ENCODE measurements at regions not wholly inside any gene's neighbourhood (a gene's known extent, or its start where the extent isn't known, plus 50 kb on each side); places are given as distances from the start of the nearest gene placed in this dataset.

DNA sequence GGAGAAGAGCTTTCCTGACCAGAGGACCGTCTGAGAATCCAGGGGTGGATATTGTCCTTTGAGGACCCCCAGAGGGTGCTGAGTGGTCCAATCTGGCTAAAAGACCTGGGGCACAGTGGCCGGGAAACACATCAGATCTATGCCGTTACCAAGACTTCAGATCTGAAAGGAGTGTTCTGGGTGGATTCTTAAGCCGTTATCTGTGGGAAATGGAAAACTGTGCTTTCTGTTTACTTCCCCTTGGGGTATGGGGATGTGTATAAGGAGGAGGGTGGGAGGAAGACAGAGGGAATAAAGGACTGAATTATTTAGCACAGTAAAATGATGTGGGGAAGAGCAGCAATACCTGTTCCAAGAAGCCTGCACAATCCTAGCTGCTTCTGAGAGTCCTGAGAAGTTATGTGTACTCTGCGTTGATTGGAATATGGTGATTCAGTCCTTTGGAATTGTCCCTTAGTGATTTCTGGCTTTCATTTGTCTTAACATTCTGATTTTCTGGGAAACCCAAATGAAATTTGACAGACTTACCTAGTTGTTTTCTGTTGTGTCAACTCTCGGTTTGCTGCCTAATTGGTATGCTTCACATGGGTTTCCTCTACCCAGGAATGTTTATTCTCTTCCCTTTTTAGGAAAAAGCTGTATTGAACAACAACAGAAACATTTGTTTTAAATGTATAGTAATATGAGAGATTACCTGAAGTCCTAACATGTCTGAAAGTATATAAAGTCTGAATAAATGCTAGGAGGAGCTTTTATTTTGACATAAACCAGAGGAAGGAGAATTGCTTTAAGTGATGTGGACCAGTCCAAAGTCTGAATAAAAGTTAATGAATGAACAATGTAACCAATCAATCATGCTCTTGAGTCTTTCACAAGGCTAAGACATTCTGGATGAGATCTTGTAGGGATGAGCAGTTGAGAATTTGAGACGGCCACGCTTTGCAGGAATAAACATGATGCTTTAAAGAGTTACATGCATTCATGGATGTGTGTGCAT lies 427.1 kb upstream of the C2CD4B start:
- DNase-seq = no peak

DNA sequence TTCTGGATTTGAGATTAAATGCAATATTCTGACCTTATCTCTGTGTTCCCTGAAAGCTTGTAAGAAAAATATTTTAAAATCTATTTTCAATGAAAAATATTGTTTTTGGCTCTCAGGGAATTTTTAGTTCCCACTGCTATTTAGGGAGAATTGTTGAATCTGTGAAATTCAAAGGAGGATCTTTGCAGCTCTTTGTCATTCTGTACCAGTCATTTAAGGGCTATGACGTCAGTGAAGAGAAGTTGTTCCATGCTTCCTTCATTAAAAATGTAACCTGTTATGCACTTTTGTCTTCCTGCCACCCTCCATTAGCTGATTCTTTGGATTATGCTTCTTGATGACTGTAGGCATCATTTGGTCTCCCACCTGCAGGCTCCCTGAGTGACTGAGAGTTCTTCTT lies 427.8 kb upstream of the C2CD4B start:
- no peak for DNase-seq

DNA sequence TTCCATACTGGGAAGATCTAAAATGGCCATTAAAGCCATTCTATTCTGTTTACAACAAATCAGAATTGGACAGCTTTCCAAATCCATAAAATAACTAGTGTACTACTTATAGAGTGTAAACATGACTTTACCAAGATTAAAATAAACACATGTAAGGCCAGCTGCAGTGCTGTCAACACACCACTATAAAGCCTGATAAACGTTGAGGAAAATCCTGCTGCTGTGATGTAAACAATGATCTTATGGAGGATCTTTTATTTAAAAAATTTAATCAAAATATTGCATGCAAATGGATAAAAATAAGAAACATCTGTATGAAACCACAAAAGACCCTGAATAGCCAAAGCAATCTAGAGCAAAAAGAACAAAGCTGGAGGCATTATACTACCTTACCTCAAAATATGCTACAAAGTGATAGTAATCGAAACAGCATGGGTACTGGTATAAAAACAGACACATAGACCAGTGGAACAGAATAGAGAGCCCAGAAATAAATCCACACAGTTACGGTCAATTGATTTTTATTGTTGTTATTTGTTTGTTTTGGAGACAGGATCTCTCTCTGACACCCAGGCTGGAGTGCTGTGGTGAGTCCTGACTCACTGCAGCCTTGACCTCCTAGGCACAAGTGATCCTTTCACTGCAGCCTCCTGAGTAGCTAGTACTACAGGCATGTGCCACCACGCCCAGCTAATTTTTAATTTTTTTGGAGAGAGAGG lies 428.8 kb upstream of the C2CD4B start:
- no peak for DNase-seq

DNA sequence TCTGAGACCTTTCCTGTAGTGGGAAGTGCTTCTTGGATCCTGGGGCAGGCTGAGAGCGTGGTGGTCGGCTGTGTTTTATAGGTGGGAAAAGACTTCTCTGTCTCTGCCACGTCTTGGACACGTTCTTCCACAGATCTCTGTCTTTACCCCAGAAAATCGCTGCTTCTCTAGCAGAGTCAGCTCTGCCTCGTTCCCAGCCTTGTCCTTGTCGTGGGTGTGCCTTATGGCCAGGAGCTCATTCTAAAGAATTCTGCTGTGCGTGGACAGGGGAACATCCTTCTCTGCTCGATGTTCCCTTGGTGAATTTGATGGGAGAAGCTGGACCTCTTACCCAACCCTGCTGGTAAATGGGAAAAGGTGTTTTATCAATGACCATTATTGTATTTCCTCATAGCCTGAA lies 433.1 kb upstream of the C2CD4B start:
- DNase-seq = no peak

DNA sequence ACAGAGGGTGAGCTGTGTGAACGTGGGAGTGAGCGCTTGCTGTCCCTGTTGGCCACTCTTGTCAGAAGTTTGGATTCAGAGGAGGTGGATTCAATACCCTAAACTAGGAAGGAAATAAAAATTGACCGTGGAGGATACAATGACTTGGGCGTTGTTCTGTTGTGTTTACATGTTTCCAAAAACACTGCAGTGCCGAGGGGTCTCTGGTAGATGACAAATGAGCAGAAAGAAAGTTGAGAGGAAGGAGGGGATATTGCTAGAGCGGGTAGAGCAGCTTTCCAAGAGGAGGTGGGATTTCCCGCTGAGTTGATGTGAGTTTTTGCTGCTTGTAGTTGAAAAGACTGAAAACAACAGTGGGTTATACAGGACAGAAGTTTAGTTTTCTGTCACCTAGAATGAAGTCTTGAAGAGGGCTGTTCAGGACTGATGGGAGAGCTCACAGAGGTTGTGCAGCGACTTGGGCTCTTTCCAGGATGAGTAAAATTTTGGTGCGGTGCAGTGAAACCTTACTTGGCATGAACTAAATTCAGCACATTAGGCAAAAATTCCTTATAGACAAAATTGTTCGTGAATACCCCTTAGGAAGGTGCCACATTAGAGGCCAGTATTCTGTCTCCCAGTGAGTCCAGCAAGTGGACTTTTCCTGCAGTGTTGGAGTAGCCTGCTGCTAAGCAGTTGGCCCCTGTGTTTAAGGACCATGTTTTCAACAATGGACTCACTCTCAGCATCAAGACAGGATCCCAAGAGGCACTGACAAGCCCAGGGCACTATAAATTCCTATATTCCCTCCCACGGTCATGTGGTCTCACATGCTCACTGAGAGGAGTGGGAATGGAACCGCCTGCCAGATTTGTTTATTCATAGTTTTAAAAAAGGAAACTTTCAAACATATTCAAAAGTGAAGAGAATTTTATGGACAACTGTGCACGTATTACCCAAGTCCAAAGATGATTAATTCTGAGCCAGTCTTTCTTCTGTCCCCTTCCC lies 435.0 kb upstream of the C2CD4B start:
- no peak for DNase-seq

DNA sequence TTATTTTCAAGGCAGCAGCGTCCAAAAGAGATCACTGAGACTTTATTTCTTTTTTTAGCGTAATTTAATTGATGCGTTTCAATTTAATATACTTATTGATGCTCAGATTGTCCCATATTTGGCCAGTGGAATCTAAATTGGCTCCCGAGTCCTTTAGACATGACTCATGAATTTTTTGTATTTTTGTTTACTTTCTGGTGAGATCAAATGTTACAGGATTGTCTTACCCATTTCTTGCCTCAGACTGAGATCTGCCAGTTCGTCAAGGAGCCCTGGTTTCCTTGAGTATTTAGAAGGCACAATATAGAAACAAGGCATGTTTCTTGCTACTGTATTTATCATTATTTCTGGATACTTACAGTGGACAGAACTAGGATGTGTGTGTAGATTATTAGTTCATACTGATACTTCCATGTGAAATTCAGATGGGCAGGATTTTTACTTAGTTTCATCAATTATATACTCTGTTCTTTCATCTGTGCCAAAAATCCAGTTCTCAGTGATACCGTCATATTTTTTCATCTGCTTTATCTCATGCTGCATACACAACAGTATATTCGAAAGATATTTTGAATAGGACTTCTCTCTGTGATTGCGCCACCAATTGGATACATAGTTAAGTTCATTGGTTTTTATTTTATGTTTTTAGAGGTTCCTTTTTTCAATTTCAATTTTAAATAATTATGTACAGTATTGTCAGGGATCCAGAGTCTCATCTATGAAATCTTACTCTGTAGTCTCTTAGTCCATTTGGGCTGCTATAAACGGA lies 436.9 kb upstream of the C2CD4B start:
- no peak for DNase-seq

DNA sequence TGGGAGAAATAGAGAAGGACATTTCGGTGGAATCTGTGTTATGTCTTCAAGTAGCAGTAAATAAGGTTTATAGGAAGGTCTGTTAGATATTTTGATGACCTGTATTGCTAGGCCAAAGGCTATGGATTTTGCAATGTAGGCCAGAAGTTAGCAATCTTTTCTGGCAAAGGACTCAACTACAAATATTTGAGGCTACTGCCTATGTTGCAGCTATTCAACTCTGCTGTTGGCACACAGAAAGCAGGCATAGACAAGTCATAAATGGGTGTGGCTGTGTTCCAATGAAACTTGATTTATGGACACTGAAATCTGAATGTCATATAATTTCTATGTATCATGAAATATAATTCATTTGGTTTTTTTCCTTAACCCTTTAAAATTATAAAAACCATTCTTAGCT lies 438.7 kb upstream of the C2CD4B start:
- no peak for DNase-seq

DNA sequence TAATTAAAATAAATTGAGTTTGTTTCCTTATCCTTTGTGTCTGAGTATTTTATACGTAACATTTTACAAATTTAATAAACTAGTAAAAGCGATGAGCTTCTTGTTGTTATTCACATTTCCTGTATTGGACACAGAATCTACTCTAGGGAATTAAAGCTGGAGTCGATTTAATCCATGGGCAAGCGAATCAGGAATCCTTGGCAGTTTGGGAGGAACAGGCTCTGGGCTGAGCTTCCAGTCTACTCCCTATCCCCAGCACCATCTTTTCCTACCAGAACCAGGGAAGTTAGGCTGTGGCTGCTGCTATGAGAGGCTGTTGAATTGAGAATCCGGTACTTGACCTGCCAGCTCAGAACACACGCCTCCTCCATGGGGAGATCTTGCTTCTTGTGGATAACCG lies 437.3 kb upstream of the TPM1 start:
- no peak for DNase-seq

DNA sequence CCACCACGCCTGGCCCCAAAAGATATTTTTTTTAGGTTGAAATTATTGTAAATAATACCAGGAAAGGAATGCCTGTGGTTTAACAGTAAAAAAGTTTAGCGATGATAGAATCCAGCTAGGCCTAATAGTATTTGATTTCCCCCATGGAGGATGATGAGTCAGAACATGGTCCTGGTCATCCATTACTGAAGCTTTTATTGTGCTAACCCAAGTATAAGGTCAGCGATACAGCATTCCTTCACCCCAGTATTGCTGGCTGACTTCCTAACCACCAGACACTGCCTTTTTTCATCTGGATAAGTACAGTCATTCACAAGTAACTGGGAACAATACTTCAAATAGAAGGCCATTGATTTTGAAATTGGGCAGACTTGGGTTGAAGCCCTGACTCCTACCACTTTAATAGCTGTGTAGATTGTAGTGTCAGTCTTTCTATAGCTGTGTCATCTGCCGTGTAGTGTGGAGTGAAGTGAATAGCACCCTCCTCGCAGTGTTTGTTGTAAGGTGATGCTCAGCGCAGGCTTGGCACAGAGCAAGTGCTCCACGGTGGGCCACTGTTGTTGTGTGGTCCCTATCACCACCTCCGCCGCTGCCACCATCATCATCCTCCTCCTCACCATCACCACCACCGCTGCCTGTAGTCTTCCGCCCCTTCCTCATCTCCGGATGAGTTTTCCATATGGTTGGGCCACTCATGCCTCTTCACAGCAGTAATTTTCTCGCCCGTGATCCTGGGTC lies 436.0 kb upstream of the TPM1 start:
- no peak for DNase-seq

DNA sequence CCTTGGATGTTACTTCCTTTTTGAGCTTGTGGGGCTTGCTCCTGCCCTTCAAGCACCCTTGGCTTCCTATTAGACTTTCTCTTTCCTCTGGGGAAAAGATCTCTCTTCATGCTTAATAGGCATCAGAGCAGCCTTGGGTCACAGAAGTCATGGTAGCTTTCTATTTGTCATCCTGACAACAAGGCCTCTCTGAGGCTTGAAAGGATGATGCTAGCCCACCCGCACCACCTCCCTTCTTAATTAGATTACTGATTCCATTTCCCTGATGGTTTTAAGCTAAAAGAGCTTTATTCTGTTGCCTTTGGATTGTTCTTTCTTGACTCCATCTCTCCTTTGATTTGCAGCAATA lies 435.5 kb upstream of the TPM1 start:
- DNase-seq = no peak

DNA sequence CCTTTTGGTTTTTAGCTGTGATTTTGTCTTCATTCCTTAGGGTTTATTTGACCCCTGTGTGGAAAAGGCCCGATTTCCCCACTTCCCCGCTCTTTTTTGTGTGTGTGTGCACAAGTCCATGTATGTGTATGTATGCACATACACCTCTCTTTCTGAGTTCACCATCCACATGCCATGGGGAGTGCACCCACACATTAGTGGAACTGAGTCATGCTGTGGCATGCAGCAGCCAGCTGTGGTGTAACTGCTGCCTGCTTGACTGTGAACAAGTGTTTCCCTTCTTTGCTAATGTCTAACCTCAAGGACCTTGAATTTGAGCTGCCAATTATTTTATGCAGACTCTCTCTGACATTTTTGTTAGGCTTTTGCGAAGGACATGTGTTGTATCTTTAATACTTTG lies 434.9 kb upstream of the TPM1 start:
- no peak for DNase-seq

DNA sequence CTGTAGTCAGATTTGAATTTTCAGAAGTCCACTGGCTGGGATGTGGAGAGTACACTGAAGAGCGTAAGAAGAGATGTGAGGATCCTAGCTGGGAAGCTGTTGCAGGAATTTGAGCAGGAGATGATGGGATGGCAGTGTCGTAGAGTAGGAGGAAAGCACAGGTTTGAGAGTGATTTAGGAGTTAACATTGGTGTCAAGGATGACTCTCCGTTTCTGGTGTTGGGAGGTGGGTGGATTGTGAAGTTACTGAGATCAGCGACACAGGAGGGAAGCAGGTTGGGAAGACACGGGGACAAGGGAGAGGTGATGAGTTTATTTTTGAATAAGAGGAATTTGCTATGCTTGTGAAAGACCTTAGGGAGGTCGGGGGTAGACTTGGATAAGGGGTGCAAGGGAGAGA lies 434.2 kb upstream of the TPM1 start:
- no peak for DNase-seq

DNA sequence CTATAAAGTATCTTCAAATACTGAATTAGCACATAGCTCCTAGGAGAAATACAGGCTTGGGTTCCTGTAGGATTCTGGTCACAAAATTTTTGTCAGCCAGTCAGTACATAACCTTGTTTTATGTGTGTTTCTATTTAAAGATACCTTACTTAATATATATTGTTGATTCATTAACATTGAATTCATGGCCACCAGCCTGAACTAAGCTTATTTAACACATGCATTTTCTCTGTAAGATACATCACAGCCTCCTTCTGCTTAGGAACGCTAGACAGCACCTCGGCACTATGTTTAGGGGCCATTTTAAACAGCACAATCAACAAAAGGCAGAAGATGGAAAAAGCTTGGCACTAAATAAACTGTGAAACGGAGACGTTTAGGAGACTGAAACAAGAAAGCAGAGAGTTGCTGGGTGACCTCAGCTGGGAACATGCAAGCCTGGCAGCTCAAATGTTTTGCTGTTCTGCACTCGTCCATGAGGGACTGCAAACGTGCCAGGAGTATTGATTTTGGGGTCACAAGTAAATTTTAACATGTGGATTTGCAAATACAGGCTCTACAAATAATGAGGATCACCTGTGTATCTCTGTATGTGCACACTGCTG lies 432.2 kb upstream of the TPM1 start:
- DNase-seq = no peak

DNA sequence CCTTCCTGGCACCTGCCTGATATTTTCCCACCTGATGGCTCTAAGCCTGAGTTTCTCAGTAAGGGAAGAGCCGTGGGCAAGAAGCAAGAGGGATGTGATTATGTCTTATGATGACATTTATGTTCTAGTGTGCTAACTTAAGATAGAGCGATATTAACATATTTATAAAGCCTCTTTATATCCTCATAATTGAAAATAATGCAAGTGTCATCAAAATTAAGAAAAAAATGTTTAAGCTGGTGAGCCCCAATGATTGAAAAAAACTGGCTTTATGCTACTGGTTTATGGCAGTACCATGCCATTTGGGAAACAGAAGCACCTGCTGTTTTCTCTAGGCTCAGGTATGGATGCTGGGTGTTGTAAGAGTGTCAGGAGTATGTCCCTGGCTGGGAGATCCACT lies 431.5 kb upstream of the TPM1 start:
- DNase-seq = no peak

DNA sequence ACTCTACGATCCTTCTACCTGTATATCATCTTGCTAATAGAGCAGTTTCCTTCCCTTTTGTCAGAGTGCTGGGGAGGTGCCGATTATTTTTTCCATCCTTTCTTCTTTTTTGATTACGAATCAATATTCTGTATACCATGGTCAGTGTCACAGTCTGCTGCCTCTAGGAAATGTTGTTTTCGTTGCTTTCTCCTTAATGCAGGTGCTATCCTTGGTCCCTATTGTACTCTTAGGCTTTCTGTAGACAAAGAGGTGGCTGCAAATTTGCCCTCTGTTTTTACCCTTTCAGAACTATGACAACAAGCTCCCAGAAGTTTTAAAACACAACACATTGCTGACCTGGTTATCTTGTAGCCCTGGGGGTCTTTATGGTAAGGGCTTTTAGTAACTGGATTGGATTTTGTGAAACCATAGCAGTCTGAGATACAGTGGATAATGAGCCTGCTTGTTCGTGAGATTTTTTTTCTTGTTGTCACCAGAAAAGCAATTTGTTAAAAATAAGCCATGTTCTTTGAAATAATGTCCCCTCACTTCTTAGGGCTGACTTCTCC lies 430.3 kb upstream of the TPM1 start:
- no peak for DNase-seq

DNA sequence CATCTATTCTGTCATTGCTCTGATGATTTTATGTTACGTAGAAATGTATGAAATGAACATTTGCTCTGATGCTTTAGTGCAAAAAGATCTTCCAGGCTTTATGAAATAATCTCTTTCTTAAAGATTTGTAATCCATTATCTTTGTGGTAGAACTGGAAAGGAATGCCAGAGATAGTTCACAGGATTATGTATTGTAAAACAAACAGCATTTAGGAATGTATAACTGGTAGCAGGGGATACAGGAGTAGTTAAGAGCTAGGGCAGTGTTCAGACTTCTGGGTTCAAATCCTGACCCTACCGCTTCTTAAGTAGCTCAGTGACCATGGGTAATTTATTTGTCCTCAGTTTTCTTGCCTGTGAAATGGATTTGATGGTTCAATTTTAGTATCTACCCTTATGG lies 429.8 kb upstream of the TPM1 start:
- DNase-seq = no peak

DNA sequence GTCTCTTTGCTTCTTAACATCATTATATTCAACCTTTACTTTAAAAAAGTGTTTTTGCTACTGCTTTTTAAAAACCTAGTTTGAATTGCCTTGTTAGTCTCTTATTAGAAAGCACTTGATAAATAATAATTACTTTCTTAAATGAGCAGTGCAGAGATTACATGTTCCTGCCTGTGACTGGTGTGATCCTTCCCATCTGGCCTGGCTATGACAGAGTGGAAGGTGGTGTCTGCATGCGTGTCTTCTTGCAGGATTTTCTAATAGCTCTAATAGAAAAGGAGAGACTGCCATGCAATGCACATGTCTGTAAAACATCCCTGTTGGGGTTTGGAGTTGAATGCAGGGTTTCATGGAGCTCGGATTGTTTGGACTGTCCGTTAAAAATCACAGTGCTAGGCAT lies 425.8 kb upstream of the TPM1 start:
- no peak for DNase-seq

DNA sequence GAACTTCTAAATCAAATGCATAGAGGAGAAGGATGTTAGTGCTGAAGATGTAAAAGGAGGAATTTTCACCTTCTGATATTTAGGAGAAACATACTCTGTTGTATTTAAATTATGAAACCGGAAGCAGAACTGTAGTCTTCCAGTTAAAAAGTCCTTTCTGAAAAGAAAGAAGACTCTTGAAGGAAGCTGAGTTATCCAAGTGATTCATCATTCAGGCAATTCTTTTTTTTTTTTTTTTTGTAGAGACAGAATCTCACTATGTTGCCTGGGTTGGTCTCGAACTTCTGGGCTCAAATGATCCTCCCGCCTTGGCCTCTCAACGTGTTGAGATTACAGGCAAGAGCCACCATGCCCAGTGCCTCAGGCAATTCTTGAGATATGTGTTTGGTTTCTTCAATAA lies 424.8 kb upstream of the TPM1 start:
- no peak for DNase-seq

DNA sequence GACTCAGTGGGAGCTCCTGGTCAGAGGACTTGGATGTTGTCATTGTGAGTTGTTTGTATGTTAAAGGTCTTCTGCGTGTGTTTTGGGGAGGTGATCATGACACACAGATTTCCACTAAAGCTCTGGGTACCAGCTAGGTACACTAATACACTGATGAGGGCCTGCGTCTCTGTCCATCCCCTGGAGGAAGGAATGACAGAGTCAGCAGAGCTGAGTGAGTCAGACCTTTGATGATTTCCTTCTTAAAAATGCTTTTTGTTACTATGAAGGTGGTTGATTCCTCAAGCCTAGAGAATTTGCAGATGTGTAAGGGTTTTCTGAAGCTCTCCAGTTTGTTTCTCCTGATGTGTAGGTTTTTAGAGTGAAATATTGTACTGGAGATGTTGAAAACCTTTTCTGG lies 424.1 kb upstream of the TPM1 start:
- DNase-seq = no peak

DNA sequence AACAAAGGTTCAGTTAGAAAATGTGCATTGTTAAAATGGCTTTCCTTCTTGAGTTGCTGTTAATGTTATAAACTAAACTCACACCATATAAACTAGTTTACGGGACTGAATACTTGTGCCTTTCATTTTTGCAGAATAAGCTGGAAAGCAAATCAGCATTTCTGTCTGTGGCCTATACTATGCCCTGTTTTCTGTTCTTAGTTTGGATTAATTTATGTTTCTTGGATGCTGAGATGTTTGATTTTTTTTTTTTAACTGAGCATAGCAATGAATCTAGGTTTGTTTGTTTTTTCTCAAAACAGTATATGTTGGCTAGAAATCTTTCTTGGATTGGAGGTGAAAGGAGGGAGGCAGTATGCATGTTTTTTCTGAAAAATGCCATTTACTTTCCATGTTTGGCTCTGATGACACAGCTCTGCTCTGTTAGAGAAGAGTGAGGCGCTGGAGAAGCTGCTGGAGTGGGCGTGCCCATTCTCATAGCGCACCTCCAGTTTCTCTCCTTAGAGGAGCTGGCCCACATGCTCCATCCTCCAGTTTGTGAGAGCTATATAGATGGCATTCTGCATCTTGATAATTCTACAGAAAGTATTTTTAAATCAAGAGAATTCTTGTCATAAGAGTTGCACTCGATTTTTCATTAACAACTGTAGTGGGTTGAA lies 423.6 kb upstream of the TPM1 start:
- no peak for DNase-seq
